HG03175 (cell line): ENCODE measurements at regions not wholly inside any gene's neighbourhood (a gene's known extent, or its start where the extent isn't known, plus 50 kb on each side); places are given as distances from the start of the nearest gene placed in this dataset.
"Not testable (repeated sequence)": the region's sequence is repeated elsewhere in the genome, so short reads cannot be mapped to it uniquely, and the experiment has no call there.

Source experiments
- ATAC-seq: cut with Tn5 transposase; IDR thresholded peaks from one replicate; pipeline ENCODE4 v1.9.1; 2021; ENCODE audit warnings: mild to moderate bottlenecking, moderate library complexity; ENCODE audit not compliant: unreplicated experiment

- ATAC-seq, result no peak
Measured at GRCh38 chr18:39329496-39330275, 1764.1 kb upstream of the CELF4 start.

DNA sequence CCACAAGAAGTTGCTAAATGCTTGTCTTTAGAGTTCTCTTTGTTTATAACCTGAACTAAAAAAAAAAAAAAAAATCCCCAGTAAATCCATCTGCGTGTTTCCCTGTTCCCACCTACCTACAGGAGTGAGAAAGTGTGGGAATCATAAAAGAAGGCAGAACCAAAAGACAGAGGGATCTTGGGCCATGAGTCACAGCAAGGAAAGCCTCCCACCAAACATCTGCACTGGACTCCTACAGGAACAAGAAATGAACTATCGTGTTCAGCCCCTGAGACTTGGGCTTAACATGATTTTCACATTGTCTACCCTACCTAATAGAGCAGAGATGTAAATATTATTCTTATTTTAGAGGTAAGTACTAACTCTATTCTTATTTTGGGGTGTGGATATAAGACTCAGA, 1761.2 kb upstream of the CELF4 start:
- no peak for ATAC-seq

DNA sequence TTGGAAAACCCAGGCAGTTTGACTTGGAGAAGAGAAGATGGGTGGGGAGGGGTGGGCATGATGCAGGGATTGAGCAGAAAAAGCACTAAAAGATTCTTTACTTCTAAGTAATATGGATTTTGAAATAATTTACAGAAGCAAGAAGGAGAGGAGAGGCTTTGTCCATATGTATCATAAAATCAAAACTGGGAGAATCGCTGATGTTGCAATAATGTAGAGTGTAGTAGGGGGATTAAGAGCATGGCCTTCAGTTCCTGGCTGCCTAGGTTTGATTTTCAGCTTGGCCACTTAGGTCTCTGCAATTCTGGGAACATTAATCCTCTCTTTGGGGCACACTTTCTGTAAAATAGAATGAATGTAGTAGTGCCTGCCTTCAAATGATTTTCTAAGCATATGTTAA, 1760.4 kb upstream of the CELF4 start:
- ATAC-seq, result no peak

DNA sequence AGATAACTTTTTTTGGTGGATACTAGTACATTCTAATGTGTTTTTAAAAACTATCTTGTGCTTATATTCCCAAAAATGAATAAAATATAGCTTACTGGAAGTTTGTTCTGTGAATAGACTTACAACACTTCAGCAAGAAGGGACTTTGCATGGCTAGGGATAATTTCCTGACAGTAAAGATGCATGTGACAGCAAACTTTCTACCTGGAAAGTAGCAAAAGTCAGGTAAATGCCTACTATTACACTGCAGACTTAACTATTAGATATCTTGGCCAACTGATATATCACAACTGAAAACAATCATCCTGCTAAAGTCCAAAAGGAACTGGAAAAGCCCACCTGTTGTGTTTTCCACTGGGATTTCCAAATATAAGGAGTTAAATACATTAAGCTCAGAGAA, 1753.5 kb upstream of the CELF4 start:
- ATAC-seq, result no peak

GRCh38 chr18:39318462-39318861, 1752.9 kb upstream of the CELF4 start:
- no peak for ATAC-seq

GRCh38 chr18:39318008-39318407, 1752.4 kb upstream of the CELF4 start:
- no peak for ATAC-seq

- no peak for ATAC-seq
Measured at GRCh38 chr18:39314595-39314994, 1749.0 kb upstream of the CELF4 start.

DNA sequence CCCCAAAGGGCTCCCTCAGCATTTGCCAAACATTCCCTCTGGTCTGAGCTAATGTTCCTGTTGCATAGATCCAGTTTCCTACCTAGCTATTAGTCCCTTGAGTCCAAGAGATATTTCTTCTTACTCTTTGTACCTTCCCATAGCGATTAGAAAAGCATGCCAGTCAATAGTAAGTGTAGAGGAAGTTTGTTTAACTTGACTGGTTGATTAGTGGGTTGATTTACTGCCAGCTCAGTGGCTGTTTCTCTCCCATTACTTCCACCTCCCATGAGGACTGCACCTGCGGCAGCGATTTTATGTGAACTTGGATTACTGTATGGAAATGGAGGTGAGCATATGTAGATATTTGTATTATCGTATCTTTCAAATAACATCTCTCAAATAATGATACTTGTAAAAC, 1748.4 kb upstream of the CELF4 start:
- no peak for ATAC-seq

- no peak for ATAC-seq
Measured at GRCh38 chr18:39311111-39311712, 1745.6 kb upstream of the CELF4 start.

DNA sequence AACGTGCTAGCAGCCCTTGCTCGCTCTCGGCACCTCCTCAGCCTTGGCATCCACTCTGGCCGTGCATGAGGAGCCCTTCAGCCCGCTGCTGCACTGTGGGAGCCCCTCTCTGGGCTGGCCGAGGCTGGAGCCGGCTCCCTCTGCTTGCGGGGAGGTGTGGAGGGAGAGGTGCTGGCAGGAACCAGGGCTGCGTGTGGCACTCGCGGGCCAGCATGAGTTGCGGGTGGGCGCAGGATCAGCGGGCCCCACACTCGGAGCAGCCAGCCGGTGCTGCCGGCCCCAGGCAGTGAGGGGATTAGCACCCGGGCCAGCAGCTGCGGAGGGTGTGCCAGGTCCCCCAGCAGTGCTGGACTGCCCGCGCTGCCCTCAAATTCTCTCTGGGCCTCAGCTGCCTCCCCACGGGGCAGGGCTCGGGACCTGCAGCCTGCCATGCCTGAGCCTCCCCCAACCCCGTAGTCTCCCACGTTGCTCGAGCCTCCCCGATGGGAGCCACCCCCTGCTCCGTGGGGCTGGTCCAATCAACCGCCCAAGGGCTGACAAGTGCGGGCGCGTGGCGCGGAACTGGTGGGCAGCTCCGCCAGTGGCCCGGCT, 1743.4 kb upstream of the CELF4 start:
- ATAC-seq, result not testable (repeated sequence)

DNA sequence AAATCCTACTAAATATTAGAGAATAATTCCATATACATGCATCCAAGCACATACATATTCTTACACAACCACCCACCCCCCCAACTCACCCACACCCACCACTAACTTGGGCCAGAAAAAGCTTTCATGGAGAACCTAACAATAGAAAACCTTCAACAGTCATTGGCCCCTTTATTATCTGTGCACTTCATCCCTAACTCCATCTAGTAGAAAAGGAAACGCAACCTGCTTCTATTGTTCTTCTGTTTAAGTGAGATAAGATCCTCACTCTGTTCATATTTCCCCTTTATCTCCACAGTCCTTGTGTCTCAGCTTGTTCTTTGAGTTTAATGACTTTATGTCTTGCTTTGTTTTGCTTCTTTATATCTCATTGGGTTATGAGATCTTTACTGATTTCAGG, 1740.2 kb upstream of the CELF4 start:
- no peak for ATAC-seq

GRCh38 chr18:39302481-39302880, 1736.9 kb upstream of the CELF4 start:
- ATAC-seq, result no peak

- ATAC-seq, result no peak
Measured at GRCh38 chr18:39299152-39299551, 1733.6 kb upstream of the CELF4 start.

DNA sequence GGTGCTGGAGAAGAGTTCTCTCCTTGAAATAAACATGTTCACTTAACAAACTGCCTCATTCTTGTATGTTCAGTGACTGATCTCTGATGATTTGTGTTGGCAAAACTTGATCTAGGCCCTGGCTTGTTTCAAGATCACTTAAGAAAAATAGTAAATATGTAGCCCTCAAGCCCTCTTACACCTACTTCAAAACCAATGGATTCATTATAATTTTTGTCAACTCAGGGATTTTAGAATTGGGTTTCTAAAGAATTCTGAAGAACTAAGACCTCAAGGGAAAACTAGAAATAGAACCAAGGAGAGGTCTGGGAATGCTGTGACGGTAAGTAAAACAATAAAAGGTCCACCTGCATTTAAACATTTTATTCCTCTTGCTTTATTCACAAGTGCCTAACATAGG, 1731.6 kb upstream of the CELF4 start:
- ATAC-seq, result no peak

DNA sequence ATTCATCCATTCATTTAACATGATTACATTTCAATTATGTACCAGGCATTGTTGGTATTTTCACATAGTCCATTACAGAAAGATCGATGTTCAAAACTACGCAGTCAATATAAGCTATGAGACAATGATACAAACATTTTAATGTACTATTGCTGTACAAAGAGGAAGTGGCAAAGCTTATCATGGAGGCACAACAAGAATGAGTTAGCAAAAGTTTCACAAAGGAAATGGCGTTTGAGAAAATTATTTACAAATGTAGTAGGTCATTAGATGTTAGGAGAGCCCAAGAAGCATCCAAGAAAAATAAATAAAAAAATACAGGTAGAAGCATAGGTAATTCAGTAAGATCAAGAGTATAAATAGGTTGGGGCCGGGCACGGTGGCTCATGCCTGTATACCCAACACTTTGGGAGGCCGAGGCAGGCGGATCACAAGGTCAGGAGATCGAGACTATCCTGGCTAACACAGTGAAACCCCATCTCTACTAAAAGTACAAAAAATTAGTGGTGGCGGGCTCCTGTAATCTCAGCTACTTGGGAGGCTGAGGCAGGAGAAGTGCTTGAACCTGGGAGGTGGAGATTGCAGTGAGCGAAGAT, 1730.8 kb upstream of the CELF4 start:
- no peak for ATAC-seq

- no peak for ATAC-seq
Measured at GRCh38 chr18:39276764-39277163, 1711.2 kb upstream of the CELF4 start.

GRCh38 chr18:39274535-39274934, 1708.9 kb upstream of the CELF4 start:
- ATAC-seq, result no peak

GRCh38 chr18:39272230-39272629, 1706.6 kb upstream of the CELF4 start:
- ATAC-seq, result no peak

- no peak for ATAC-seq
Measured at GRCh38 chr18:39271654-39272053, 1706.1 kb upstream of the CELF4 start.

DNA sequence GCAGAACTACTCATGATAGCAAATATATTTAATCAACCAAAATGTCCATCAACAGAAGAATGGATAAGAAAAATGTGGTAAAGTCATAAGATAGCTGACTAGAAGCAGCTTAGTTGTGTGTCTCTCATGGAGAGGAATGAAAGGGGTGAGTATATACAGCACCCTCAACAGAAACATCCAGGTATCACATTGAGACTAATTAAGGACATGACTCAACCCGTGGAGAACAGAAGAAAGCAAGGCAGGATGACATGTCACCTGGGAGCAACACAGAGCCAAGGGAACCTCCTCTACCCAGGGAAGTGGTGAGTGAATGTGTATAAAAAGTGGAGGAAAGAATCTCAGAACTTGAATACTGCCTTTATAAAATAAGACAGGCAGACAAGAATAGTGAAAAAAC, 1695.0 kb upstream of the CELF4 start:
- ATAC-seq, result no peak

DNA sequence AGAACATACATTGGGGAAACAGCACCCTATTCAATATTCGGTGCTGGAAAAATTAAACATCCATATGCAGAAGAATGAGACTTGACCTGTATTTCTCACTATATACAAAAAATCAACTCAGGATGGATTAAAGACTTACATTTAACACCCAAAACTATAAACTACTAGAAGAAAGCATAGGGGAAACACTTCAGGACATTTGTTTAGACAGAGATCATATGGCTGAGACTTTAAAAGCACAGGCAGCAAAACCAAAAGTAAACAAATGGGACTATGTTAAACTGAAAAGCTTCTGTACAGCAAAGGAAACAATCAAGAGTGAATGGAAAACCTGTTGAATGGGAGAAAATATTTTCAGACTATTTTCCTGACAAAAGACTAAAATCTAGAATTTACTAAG, 1694.1 kb upstream of the CELF4 start:
- ATAC-seq, result no peak

DNA sequence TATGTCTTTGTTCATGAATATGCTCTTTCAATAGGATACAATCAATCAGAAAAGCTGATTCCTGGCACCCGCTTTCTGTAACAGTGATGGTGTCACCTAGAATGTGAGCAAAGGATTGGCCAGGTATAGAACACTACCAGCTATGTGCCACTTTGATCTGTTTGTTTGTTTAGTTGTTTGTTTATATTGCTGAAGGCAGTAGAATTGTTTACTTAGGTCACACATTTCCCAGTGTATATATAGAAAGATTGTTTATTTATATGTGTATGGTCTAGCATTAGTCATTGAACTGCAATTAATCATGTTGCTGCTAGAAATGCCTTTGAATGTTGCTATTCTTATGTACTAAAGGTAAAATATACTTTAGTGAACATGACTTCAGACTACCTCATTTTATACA, 1678.6 kb upstream of the CELF4 start:
- ATAC-seq, result no peak
